Ovary (tissue), 7 donors: ENCODE measurements at regions not wholly inside any gene's neighbourhood (a gene's known extent, or its start where the extent isn't known, plus 50 kb on each side); places are given as distances from the start of the nearest gene placed in this dataset.
"Not testable (repeated sequence)": the region's sequence is repeated elsewhere in the genome, so short reads cannot be mapped to it uniquely, and the experiment has no call there.

ENCODE experiments used
- DNase-seq, 5 donors: peaks; one replicate each; pipeline ENCODE4 v3.0.0-alpha.2; 2019 to 2020
- H3K27ac ChIP-seq, 2 donors: fragments of 200-600 bp; one replicate each; pipeline versions ENCODE4 v1.5.1 to v1.8.0; 2019 to 2022
- H3K27me3 ChIP-seq: fragments of 200-600 bp; one replicate; pipeline ENCODE4 v1.8.0; 2022
- H3K36me3 ChIP-seq: fragments of 200-600 bp; sonication (generic); one replicate; pipeline ENCODE4 v1.5.1; 2019
- H3K4me1 ChIP-seq: one replicate; pipeline ENCODE4 v1.8.1; 2013; ENCODE audit warnings: mild to moderate bottlenecking, moderate library complexity; ENCODE audit not compliant: insufficient read depth
- H3K4me3 ChIP-seq: fragments of 200-600 bp; sonication (generic); one replicate; pipeline ENCODE4 v1.5.1; 2017
- H3K9me3 ChIP-seq, 2 donors: fragments of 200-600 bp in 1 of 2; sonication (generic) in 1 of 2; one replicate each; pipeline versions ENCODE4 v1.5.1 to v1.8.1; 2013 to 2019; ENCODE audit warnings: mild to moderate bottlenecking in 1 of 2, moderate library complexity in 1 of 2
- EP300 ChIP-seq: sonication (generic); formaldehyde crosslinking; IDR thresholded peaks from one replicate; pipeline ENCODE4 v1.6.1; 2017; ENCODE audit warnings: antibody characterized with exemption
- POLR2A ChIP-seq: fragments of 450-650 bp; IDR thresholded peaks from one replicate; pipeline ENCODE4 v1.6.1; 2017; ENCODE audit warnings: antibody characterized with exemption, mild to moderate bottlenecking, moderate library complexity
- WGBS, 3 donors: extraction: QIAGEN DNeasy Blood & Tissue Kit in 1 of 3; methylation state at CpG; one replicate each; pipeline versions ENCODE4 v1.1.5 to v1.1.7; 2013 to 2017; 5-methylcytosine and 5-hydroxymethylcytosine counted together
- intact Hi-C, 4 donors: fragments of 100-400 bp; cut with DNase I; formaldehyde crosslinking; loops; one replicate each; pipeline versions ENCODE4 v1.11.0 to v1.15.1; 2022 to 2023
- TF ChIP-seq, protein P1 (sequence below), 3 donors: fragments of 450-650 bp in 2 of 3; fragments of 200-600 bp in 1 of 3; IDR thresholded peaks; one replicate each; pipeline versions ENCODE4 v1.5.1 to v1.8.0; 2016 to 2022; ENCODE audit warnings: antibody characterized with exemption in 3 of 3, mild to moderate bottlenecking in 1 of 3
- donor health status: DM: no; HTN: no; CAD: no; lungs with moderate emphysema.
- donor health status: DM: no; HTN: no; CAD: no.
- donor health status: Bipolar disorder and iron deficiency.
- donor health status: DM: no; HTN: no; CAD: no.
- donor health status: DM: yes; HTN: yes; CAD: no.

- 78 to 93% (median 91%) methylated on average over 5 of the region's 5 CpGs for WGBS, 3 donors
- no peaks in the 10 kb centered on the region for H3K27me3 ChIP-seq
- intact Hi-C loops = loop anchor here in 1 of 4 donors (10.0 kb wide), 1 partner anchor 340 kb away; no protein-coding TSS in a partner anchor
- H3K9me3 ChIP-seq = no peaks in the 10 kb centered on the region
- H3K36me3 ChIP-seq = no peaks in the 10 kb centered on the region
- H3K27ac ChIP-seq = no peak overlapping the region
- H3K4me1 ChIP-seq = no peaks in the 10 kb centered on the region
- TF ChIP-seq EP300 (no peak), POLR2A (no peak)
- TF ChIP-seq, protein P1, sequence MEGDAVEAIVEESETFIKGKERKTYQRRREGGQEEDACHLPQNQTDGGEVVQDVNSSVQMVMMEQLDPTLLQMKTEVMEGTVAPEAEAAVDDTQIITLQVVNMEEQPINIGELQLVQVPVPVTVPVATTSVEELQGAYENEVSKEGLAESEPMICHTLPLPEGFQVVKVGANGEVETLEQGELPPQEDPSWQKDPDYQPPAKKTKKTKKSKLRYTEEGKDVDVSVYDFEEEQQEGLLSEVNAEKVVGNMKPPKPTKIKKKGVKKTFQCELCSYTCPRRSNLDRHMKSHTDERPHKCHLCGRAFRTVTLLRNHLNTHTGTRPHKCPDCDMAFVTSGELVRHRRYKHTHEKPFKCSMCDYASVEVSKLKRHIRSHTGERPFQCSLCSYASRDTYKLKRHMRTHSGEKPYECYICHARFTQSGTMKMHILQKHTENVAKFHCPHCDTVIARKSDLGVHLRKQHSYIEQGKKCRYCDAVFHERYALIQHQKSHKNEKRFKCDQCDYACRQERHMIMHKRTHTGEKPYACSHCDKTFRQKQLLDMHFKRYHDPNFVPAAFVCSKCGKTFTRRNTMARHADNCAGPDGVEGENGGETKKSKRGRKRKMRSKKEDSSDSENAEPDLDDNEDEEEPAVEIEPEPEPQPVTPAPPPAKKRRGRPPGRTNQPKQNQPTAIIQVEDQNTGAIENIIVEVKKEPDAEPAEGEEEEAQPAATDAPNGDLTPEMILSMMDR (IDR thresholded peaks at IDR 0.05) = no peak
- no peak overlapping the region for H3K4me3 ChIP-seq
- no peak for DNase-seq
Observed at GRCh38 chr4:155444721-155445120, 68.0 kb upstream of the MAP9 start.

GRCh38 chr4:155442267-155443105, 65.7 kb upstream of the MAP9 start:
- Histone ChIP-seq H3K36me3 (no peaks in the 10 kb centered on the region), H3K4me1 (no peaks in the 10 kb centered on the region), H3K27ac (no peak overlapping the region), H3K27me3 (no peaks in the 10 kb centered on the region), H3K4me3 (no peak overlapping the region), H3K9me3 (no peaks in the 10 kb centered on the region)
- TF ChIP-seq, protein P1 (IDR thresholded peaks at IDR 0.05) = peak; percentile 55 to 71 (median 61)
- TF ChIP-seq POLR2A = no peak
- intact Hi-C loops = loop anchor here in 1 of 4 donors (10.0 kb wide), 1 partner anchor 342 kb away; no protein-coding TSS in a partner anchor
- WGBS, 3 donors = 47 to 49% (median 49%) methylated on average over 10 of the region's 10 CpGs
- DNase-seq = peak; percentile 25 to 82 (median 77)

GRCh38 chr4:155441475-155441874, 64.7 kb upstream of the MAP9 start:
- WGBS, 3 donors = 73 to 92% (median 84%) methylated on average over 1 of the region's 1 CpG
- Histone ChIP-seq H3K36me3 (no peaks in the 10 kb centered on the region), H3K27me3 (no peaks in the 10 kb centered on the region), H3K27ac (no peak overlapping the region), H3K4me1 (no peaks in the 10 kb centered on the region), H3K4me3 (no peak overlapping the region), H3K9me3 (no peaks in the 10 kb centered on the region)
- DNase-seq = no peak
- TF ChIP-seq EP300 (no peak), POLR2A (no peak)
- TF ChIP-seq, protein P1 (IDR thresholded peaks at IDR 0.05) = no peak
- intact Hi-C loops = loop anchor here in 1 of 4 donors (10.0 kb wide), 1 partner anchor 343 kb away; no protein-coding TSS in a partner anchor

- not testable (repeated sequence) for H3K36me3 ChIP-seq, H3K4me1 ChIP-seq, H3K27ac ChIP-seq, H3K9me3 ChIP-seq, DNase-seq, H3K27me3 ChIP-seq, H3K4me3 ChIP-seq
- intact Hi-C loops = loop anchor here in 1 of 4 donors (10.0 kb wide), 1 partner anchor 345 kb away; no protein-coding TSS in a partner anchor
- 92 to 97% (median 96%) methylated on average over 6 of the region's 6 CpGs for WGBS, 3 donors
Observed at GRCh38 chr4:155439760-155440159, 63.0 kb upstream of the MAP9 start.

DNA sequence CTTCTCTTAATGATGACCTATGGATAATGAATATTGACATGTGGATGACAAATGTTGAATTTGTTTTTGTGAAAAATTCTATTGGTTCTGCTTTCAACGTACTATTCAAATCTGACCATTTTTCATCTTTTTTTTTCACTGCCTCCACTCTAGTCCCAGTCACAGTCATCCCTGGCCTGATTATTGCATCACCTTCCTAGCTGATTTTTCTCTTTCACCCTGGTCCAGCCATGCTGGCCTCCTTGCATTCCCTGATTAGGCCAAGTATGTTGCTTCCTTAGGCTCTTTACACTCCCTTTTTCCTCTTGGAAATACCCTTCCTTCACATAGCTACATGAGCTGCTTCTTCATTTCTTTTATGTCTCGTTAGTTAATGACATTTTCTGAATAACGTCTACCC, 58.1 kb upstream of the MAP9 start:
- no peaks in the 10 kb centered on the region for H3K4me1 ChIP-seq
- WGBS, 3 donors = 77 to 82% (median 78%) methylated on average over 3 of the region's 3 CpGs
- intact Hi-C loops = no loop called here

More for the DNA sequence above, 58.1 kb upstream of the MAP9 start:
- H3K9me3 ChIP-seq = no peaks in the 10 kb centered on the region
- no peaks in the 10 kb centered on the region for H3K36me3 ChIP-seq
- no peak overlapping the region for H3K4me3 ChIP-seq
- no peaks in the 10 kb centered on the region for H3K27me3 ChIP-seq
- DNase-seq = no peak
- TF ChIP-seq POLR2A (no peak), EP300 (no peak)
- TF ChIP-seq, protein P1 (IDR thresholded peaks at IDR 0.05) = no peak
- no peak overlapping the region for H3K27ac ChIP-seq
